HCT116 (cell line): ENCODE measurements at regions not wholly inside any gene's neighbourhood (a gene's known extent, or its start where the extent isn't known, plus 50 kb on each side); places are given as distances from the start of the nearest gene placed in this dataset.

ENCODE experiments used
- ATAC-seq: fragments of 200-7000 bp; cut with Tn5 transposase; 2 replicates; pipeline ENCODE4 v1.9.1; 2020; ENCODE audit warnings: mild to moderate bottlenecking, moderate library complexity
- BruUV-seq: library from RNA; stranded (reverse); fragments of 400-500 nt; replicated peaks from 2 replicates; lab custom pipeline; 2021; lab: Mats Ljungman, UMichigan
- CTCF ChIA-PET: fragments of 300-600 bp; sonication (Branson Sonifier 250); formaldehyde crosslinking; loops from one replicate; lab custom pipeline; 2021; ENCODE audit warnings: antibody characterized with exemption; lab: Charles Lee
- POLR2A ChIA-PET: fragments of 300-600, 350-600 bp; sonication (Branson Sonifier 250); formaldehyde crosslinking; loops from one replicate; lab custom pipeline; 2021; ENCODE audit warnings: antibody characterized with exemption; lab: Charles Lee
- RAD21 ChIA-PET, 2 experiments: fragments of 300-600 bp; sonication (Branson Sonifier 250); formaldehyde crosslinking; loops; one replicate each; lab custom pipeline; 2023; ENCODE audit warnings: low total read pairs in 2 of 2; ENCODE audit not compliant: uncharacterized antibody in 2 of 2, unreplicated experiment in 2 of 2, low non-redundant PET in 1 of 2; lab: Charles Lee
- DNase-seq: peaks from one replicate; pipeline ENCODE4 v3.0.0-alpha.2; 2010; ENCODE audit warnings: low read depth, low spot score
- H2AFZ ChIP-seq: fragments of 200-600 bp; shearing (Covaris generic), sonication (generic); 2 replicates; pipeline ENCODE4 v1.6.1; 2017; ENCODE audit warnings: low read depth, mixed run types, mixed read lengths, antibody characterized with exemption, low read length; ENCODE audit not compliant: poor library complexity, severe bottlenecking
- H3K27ac ChIP-seq: 2 replicates; pipeline ENCODE4 v1.5.1; 2012; ENCODE audit warnings: low read depth, low read length
- H3K27me3 ChIP-seq: fragments of 200-600 bp; sonication (generic); 2 replicates; pipeline ENCODE4 v1.6.1; 2016; ENCODE audit warnings: mixed run types, low read length, mixed read lengths; ENCODE audit not compliant: insufficient read depth
- H3K36me3 ChIP-seq, 2 experiments: fragments of 200-500 bp in 1 of 2; fragments of 200-600 bp in 1 of 2; sonication (Bioruptor generic) in 1 of 2; sonication (generic) in 1 of 2; 2 replicates each; pipeline versions ENCODE4 v1.5.1 to v1.6.1; 2014 to 2016; ENCODE audit warnings: low read length in 2 of 2, inconsistent platforms in 1 of 2, mixed read lengths in 1 of 2, mixed run types in 1 of 2; ENCODE audit not compliant: insufficient read depth in 2 of 2, control insufficient read depth in 1 of 2
- H3K4me1 ChIP-seq, 2 experiments: fragments of 200-600 bp in 1 of 2; sonication (generic) in 1 of 2; 2 replicates each; pipeline versions ENCODE4 v1.5.1 to v1.6.1; 2012 to 2017; ENCODE audit warnings: low read length in 2 of 2, inconsistent platforms in 1 of 2, mild to moderate bottlenecking in 1 of 2, mixed read lengths in 1 of 2, mixed run types in 1 of 2, moderate library complexity in 1 of 2; ENCODE audit not compliant: insufficient read depth in 2 of 2, control insufficient read depth in 1 of 2
- H3K4me2 ChIP-seq: fragments of 200-600 bp; sonication (generic); 2 replicates; pipeline ENCODE4 v1.6.1; 2017; ENCODE audit warnings: mixed run types, low read length, mixed read lengths
- H3K4me3 ChIP-seq, 2 experiments: fragments of 200-600 bp in 1 of 2; sonication (generic) in 1 of 2; replicated peaks in 1 of 2; 2 replicates each; pipeline ENCODE4 v1.5.1; 2011 to 2016; ENCODE audit warnings: low read length in 2 of 2, control low read depth in 1 of 2, low read depth in 1 of 2, mild to moderate bottlenecking in 1 of 2, mixed read lengths in 1 of 2, mixed run types in 1 of 2
- H3K79me2 ChIP-seq: fragments of 200-600 bp; sonication (generic); 2 replicates; pipeline ENCODE4 v1.6.1; 2017; ENCODE audit warnings: mild to moderate bottlenecking, mixed run types, low read length, moderate library complexity, mixed read lengths; ENCODE audit not compliant: insufficient read depth
- H3K9ac ChIP-seq: fragments of 200-600 bp; sonication (generic); 2 replicates; pipeline ENCODE4 v1.6.1; 2016; ENCODE audit warnings: low read length, mixed read lengths
- H3K9me2 ChIP-seq: fragments of 200-600 bp; sonication (generic), shearing (Covaris generic); 2 replicates; pipeline ENCODE4 v1.6.1; 2017; ENCODE audit warnings: mixed run types, mild to moderate bottlenecking, moderate library complexity; ENCODE audit not compliant: insufficient read depth
- H3K9me3 ChIP-seq, 2 experiments: fragments of 200-500 bp in 1 of 2; fragments of 200-600 bp in 1 of 2; sonication (Bioruptor generic) in 1 of 2; sonication (generic) in 1 of 2; 2 replicates each; pipeline ENCODE4 v1.6.1; 2014 to 2017; ENCODE audit warnings: low read length in 2 of 2, mixed read lengths in 2 of 2, inconsistent platforms in 1 of 2, low read depth in 1 of 2, mild to moderate bottlenecking in 1 of 2, mixed run types in 1 of 2, moderate library complexity in 1 of 2; ENCODE audit not compliant: control insufficient read depth in 1 of 2, insufficient read depth in 1 of 2
- H4K20me1 ChIP-seq: fragments of 200-600 bp; sonication (generic), shearing (Covaris generic); 2 replicates; pipeline ENCODE4 v1.6.1; 2017; ENCODE audit warnings: mixed run types, mild to moderate bottlenecking, moderate library complexity; ENCODE audit not compliant: insufficient read depth
- CTCF ChIP-seq, 3 experiments: fragments of 200-600 bp in 1 of 3; sonication (generic) in 1 of 3; IDR thresholded peaks in 2 of 3; conservative IDR thresholded peaks in 1 of 3; 2 replicates each; pipeline ENCODE4 v1.5.1; 2012 to 2017; ENCODE audit warnings: low read depth in 2 of 3, low read length in 2 of 3, antibody characterized with exemption in 1 of 3, borderline replicate concordance in 1 of 3, control low read depth in 1 of 3, mild to moderate bottlenecking in 1 of 3, mixed read lengths in 1 of 3, mixed run types in 1 of 3, moderate library complexity in 1 of 3; ENCODE audit not compliant: insufficient read depth in 1 of 3
- EGR1 ChIP-seq: IDR thresholded peaks from 2 replicates; pipeline ENCODE4 v1.6.1; 2012; ENCODE audit warnings: low read depth
- EZH2 ChIP-seq: fragments of 200-600 bp; sonication (generic); IDR thresholded peaks from 2 replicates; pipeline ENCODE4 v1.6.1; 2017; ENCODE audit warnings: antibody characterized with exemption, mixed run types
- EZH2phosphoT487 ChIP-seq: fragments of 200-600 bp; IDR thresholded peaks from 2 replicates; pipeline ENCODE4 v1.6.1; 2018; ENCODE audit warnings: antibody characterized with exemption, borderline replicate concordance
- FOSL1 ChIP-seq: IDR thresholded peaks from 2 replicates; pipeline ENCODE4 v1.6.1; 2012; ENCODE audit warnings: low read depth
- MAX ChIP-seq: IDR thresholded peaks from 2 replicates; pipeline ENCODE4 v1.6.1; 2012
- POLR2AphosphoS5 ChIP-seq: IDR thresholded peaks from 2 replicates; pipeline ENCODE4 v1.6.1; 2011; ENCODE audit warnings: mild to moderate bottlenecking, low read depth, low read length, moderate library complexity
- SIN3A ChIP-seq: IDR thresholded peaks from 2 replicates; pipeline ENCODE4 v1.6.1; 2012; ENCODE audit warnings: low read depth
- SRF ChIP-seq: IDR thresholded peaks from 2 replicates; pipeline ENCODE4 v1.6.1; 2012; ENCODE audit warnings: low read depth
- intact Hi-C: fragments of 100-400 bp; cut with micrococcal nuclease; formaldehyde crosslinking; loops from 2 replicates; pipeline ENCODE4 v1.10.0; 2022
- TF ChIP-seq, protein P1 (sequence below): IDR thresholded peaks from 2 replicates; pipeline ENCODE4 v1.6.1; 2012; ENCODE audit warnings: low read depth

GRCh38 chr7:155927905-155928304, 115.6 kb upstream of the SHH start:
- no peak for ATAC-seq
- Histone ChIP-seq H3K79me2 (no peaks in the 10 kb centered on the region), H3K9me3 (no peaks in the 10 kb centered on the region), H3K4me1 (peaks cover 0 to 4% of the 10 kb centered on the region in 2 experiments; a peak in 3 of 4 replicates), H3K4me2 (no peak overlapping the region), H3K36me3 (no peaks in the 10 kb centered on the region), H2AFZ (no peak overlapping the region), H3K27me3 (no peaks in the 10 kb centered on the region), H3K4me3 (no peak overlapping the region), H4K20me1 (no peaks in the 10 kb centered on the region), H3K27ac (no peak overlapping the region), H3K9me2 (no peaks in the 10 kb centered on the region), H3K9ac (no peak overlapping the region)
- ChIA-PET CTCF (no interaction called here), POLR2A (interaction anchor here (1.3 kb wide), 1 partner anchor 9 kb away, joined by 3 read pairs; no protein-coding TSS in a partner anchor), RAD21 (no interaction called here)
- no peak for DNase-seq
- BruUV-seq: no TSS peak
- TF ChIP-seq, protein P1, sequence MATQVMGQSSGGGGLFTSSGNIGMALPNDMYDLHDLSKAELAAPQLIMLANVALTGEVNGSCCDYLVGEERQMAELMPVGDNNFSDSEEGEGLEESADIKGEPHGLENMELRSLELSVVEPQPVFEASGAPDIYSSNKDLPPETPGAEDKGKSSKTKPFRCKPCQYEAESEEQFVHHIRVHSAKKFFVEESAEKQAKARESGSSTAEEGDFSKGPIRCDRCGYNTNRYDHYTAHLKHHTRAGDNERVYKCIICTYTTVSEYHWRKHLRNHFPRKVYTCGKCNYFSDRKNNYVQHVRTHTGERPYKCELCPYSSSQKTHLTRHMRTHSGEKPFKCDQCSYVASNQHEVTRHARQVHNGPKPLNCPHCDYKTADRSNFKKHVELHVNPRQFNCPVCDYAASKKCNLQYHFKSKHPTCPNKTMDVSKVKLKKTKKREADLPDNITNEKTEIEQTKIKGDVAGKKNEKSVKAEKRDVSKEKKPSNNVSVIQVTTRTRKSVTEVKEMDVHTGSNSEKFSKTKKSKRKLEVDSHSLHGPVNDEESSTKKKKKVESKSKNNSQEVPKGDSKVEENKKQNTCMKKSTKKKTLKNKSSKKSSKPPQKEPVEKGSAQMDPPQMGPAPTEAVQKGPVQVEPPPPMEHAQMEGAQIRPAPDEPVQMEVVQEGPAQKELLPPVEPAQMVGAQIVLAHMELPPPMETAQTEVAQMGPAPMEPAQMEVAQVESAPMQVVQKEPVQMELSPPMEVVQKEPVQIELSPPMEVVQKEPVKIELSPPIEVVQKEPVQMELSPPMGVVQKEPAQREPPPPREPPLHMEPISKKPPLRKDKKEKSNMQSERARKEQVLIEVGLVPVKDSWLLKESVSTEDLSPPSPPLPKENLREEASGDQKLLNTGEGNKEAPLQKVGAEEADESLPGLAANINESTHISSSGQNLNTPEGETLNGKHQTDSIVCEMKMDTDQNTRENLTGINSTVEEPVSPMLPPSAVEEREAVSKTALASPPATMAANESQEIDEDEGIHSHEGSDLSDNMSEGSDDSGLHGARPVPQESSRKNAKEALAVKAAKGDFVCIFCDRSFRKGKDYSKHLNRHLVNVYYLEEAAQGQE: no peak
- TF ChIP-seq EZH2phosphoT487 (no peak), POLR2AphosphoS5 (no peak), MAX (no peak), SRF (no peak), EZH2 (no peak)
- intact Hi-C loops: no loop called here

GRCh38 chr7:155925682-155926081, 113.4 kb upstream of the SHH start:
- Histone ChIP-seq H3K9ac (no peak overlapping the region), H3K9me2 (no peaks in the 10 kb centered on the region), H3K27me3 (no peaks in the 10 kb centered on the region), H3K4me3 (no peak overlapping the region), H4K20me1 (no peaks in the 10 kb centered on the region), H3K79me2 (no peaks in the 10 kb centered on the region), H3K9me3 (no peaks in the 10 kb centered on the region), H2AFZ (no peak overlapping the region), H3K4me2 (no peak overlapping the region), H3K27ac (no peak overlapping the region), H3K36me3 (no peaks in the 10 kb centered on the region), H3K4me1 (peaks cover 20 to 25% of the 10 kb centered on the region in 2 experiments)
- RAD21 ChIA-PET: no interaction called here
- POLR2A ChIA-PET: no interaction called here
- no TSS peak for BruUV-seq
- intact Hi-C loops: no loop called here
- TF ChIP-seq FOSL1 (no peak), EZH2 (no peak), SIN3A (no peak), CTCF (IDR thresholded peaks at IDR 0.05 in 2 of 3, conservative IDR thresholded peaks at IDR 0.05 in 1 of 3; ENCODE audit: borderline replicate concordance in 1 of 3, insufficient read depth in 1 of 3, low read depth in 2 of 3, low read length in 2 of 3) (no peak), EGR1 (no peak)
- ATAC-seq (no peak), DNase-seq (no peak)
- CTCF ChIA-PET: no interaction called here
